K562 (cell line): ENCODE measurements at regions not wholly inside any gene's neighbourhood (a gene's known extent, or its start where the extent isn't known, plus 50 kb on each side); places are given as distances from the start of the nearest gene placed in this dataset.

Source experiments
- ATAC-seq: fragments of 200-7000 bp; cut with Tn5 transposase; 3 replicates; pipeline ENCODE4 v1.9.1; 2020; ENCODE audit warnings: moderate library complexity
- BruUV-seq: library from RNA; stranded (reverse); fragments of 400-500 nt; replicated peaks from 2 replicates; lab custom pipeline; 2021; lab: Mats Ljungman, UMichigan
- CTCF ChIA-PET: fragments of 300-600 bp; formaldehyde crosslinking; extraction: SDS; loops from one replicate; lab custom pipeline; 2021; ENCODE audit warnings: low intra/inter-chr PET ratio; lab: Yijun Ruan, JAX
- POLR2A ChIA-PET: fragments of 300-600, 350-650 bp; sonication (Branson Sonifier 250); formaldehyde crosslinking; extraction: SDS; loops from one replicate; lab custom pipeline; 2021; ENCODE audit warnings: antibody characterized with exemption, inconsistent platforms; lab: Yijun Ruan, JAX
- DNase-seq, 4 experiments: peaks; one replicate each; pipeline versions ENCODE4 v3.0.0 to v3.0.0-alpha.2; 2011 to 2018; ENCODE audit warnings: low spot score in 3 of 4, mixed read lengths in 3 of 4; ENCODE audit errors: extremely low read depth in 1 of 4
- FAIRE-seq: peaks from 2 replicates; lab custom pipeline; 2011; peaks lifted over from hg19 to GRCh38; lab: Jason Lieb, UNC
- H2AFZ ChIP-seq: 2 replicates; pipeline ENCODE4 v1.6.0; 2011; ENCODE audit warnings: low read depth, low read length, control low read depth, inconsistent platforms
- H3K27ac ChIP-seq: fragments of 200-600 bp; 3 replicates; pipeline ENCODE4 v1.8.0; 2011; ENCODE audit warnings: low read depth, mild to moderate bottlenecking, control low read depth, inconsistent platforms, low read length, moderate library complexity, mixed read lengths; ENCODE audit errors: extremely low read depth
- H3K27me3 ChIP-seq, 2 experiments: fragments of 300-600 bp in 1 of 2; 2 replicates in 1 of 2; 3 replicates in 1 of 2; pipeline versions ENCODE4 v1.6.0 to v1.8.0; 2011; ENCODE audit warnings: inconsistent platforms in 2 of 2, low read length in 2 of 2, mild to moderate bottlenecking in 1 of 2, mixed read lengths in 1 of 2, moderate library complexity in 1 of 2; ENCODE audit not compliant: control insufficient read depth in 2 of 2, insufficient read depth in 2 of 2
- H3K36me3 ChIP-seq: fragments of 300-600 bp; 3 replicates; pipeline ENCODE4 v1.8.0; 2011; ENCODE audit warnings: mild to moderate bottlenecking, low read length, inconsistent platforms; ENCODE audit not compliant: control insufficient read depth, insufficient read depth
- H3K4me1 ChIP-seq, 2 experiments: fragments of 200-600 bp in 1 of 2; replicated peaks in 1 of 2; 2 replicates in 1 of 2; 3 replicates in 1 of 2; pipeline versions ENCODE4 v1.5.1 to v1.8.0; 2011; ENCODE audit warnings: inconsistent platforms in 2 of 2, low read length in 2 of 2, mild to moderate bottlenecking in 1 of 2, mixed read lengths in 1 of 2, moderate library complexity in 1 of 2; ENCODE audit not compliant: control insufficient read depth in 2 of 2, insufficient read depth in 2 of 2
- H3K4me2 ChIP-seq: 2 replicates; pipeline ENCODE4 v1.6.1; 2011; ENCODE audit warnings: low read length, control low read depth, inconsistent platforms, mixed read lengths; ENCODE audit not compliant: insufficient read depth
- H3K4me3 ChIP-seq: fragments of 200-600 bp; sonication (generic), shearing (Covaris generic); 2 replicates; pipeline ENCODE4 v1.5.1; 2016; ENCODE audit warnings: control low read depth, inconsistent platforms
- H3K79me2 ChIP-seq: fragments of 200-600 bp; 3 replicates; pipeline ENCODE4 v1.8.0; 2011; ENCODE audit warnings: low read length, inconsistent platforms; ENCODE audit not compliant: control insufficient read depth, insufficient read depth
- H3K9ac ChIP-seq, 2 experiments: 2 replicates each; pipeline versions ENCODE4 v1.6.0 to v1.6.1; 2011; ENCODE audit warnings: low read depth in 2 of 2, low read length in 2 of 2, control low read depth in 1 of 2, inconsistent platforms in 1 of 2, mild to moderate bottlenecking in 1 of 2, mixed read lengths in 1 of 2; ENCODE audit not compliant: insufficient read depth in 1 of 2
- H3K9me1 ChIP-seq: one replicate; pipeline ENCODE4 v1.6.0; 2011; ENCODE audit warnings: inconsistent platforms, mild to moderate bottlenecking, low read length, moderate library complexity; ENCODE audit not compliant: control insufficient read depth, insufficient read depth
- H3K9me3 ChIP-seq: replicated peaks from 2 replicates; pipeline ENCODE4 v1.5.1; 2011; ENCODE audit warnings: low read depth, low read length, inconsistent platforms; ENCODE audit not compliant: control insufficient read depth, insufficient read depth
- H4K20me1 ChIP-seq: replicated peaks from 2 replicates; pipeline ENCODE4 v1.6.1; 2011; ENCODE audit warnings: low read length, inconsistent platforms, mixed read lengths; ENCODE audit not compliant: control insufficient read depth, insufficient read depth
- KAT8 ChIP-seq: fragments of 450-650 bp; IDR thresholded peaks from 2 replicates; pipeline ENCODE4 v1.6.1; 2016; ENCODE audit warnings: low read depth, mild to moderate bottlenecking
- POU5F1 ChIP-seq: fragments of 150-350 bp; IDR thresholded peaks from 2 replicates; pipeline ENCODE4 v1.6.1; 2014; ENCODE audit warnings: borderline replicate concordance, low read length, low read depth, mild to moderate bottlenecking; ENCODE audit not compliant: partially characterized antibody
- TCF3 ChIP-seq: sonication (generic); formaldehyde crosslinking; IDR thresholded peaks from 2 replicates; pipeline ENCODE4 v1.4.0; 2020; ENCODE audit warnings: mild to moderate bottlenecking, missing genetic modification reagents
- TGIF2 ChIP-seq: sonication (generic); formaldehyde crosslinking; IDR thresholded peaks from 2 replicates; pipeline ENCODE4 v1.8.1; 2022; ENCODE audit warnings: mild to moderate bottlenecking, missing genetic modification reagents, moderate library complexity
- THRB ChIP-seq: fragments of 450-650 bp; formaldehyde crosslinking; conservative IDR thresholded peaks from 2 replicates; pipeline ENCODE4 v1.4.0; 2022; ENCODE audit warnings: mild to moderate bottlenecking, missing genetic modification characterization
- ZBTB40 ChIP-seq, 2 experiments: fragments of 450-650 bp in 1 of 2; sonication (generic) in 1 of 2; formaldehyde crosslinking in 1 of 2; IDR thresholded peaks; 2 replicates each; pipeline versions ENCODE4 v1.7.1 to v1.9.0; 2016 to 2022; ENCODE audit warnings: inconsistent platforms in 1 of 2, mild to moderate bottlenecking in 1 of 2, missing genetic modification reagents in 1 of 2
- ZNF175 ChIP-seq: fragments of 200-800 bp; sonication (Bioruptor generic); IDR thresholded peaks from 2 replicates; pipeline ENCODE4 v1.6.1; 2016; ENCODE audit warnings: low read depth, mild to moderate bottlenecking, missing genetic modification characterization, missing compliant biosample characterization
- WGBS: fragments of 100-300 bp; shearing (Covaris generic); methylation state at CpG from one replicate; pipeline ENCODE4 v1.1.6; 2016; ENCODE audit warnings: low coverage, mixed read lengths; ENCODE audit not compliant: insufficient coverage; ENCODE audit errors: missing lambda C conversion rate; 5-methylcytosine and 5-hydroxymethylcytosine counted together
- in situ Hi-C: fragments of 300-500 bp; cut with MboI; formaldehyde crosslinking; loops from 4 replicates; pipeline ENCODE4 v1.15.0; 2018; ENCODE audit warnings: inconsistent platforms, mixed read lengths
- intact Hi-C: fragments of 100-400 bp; cut with micrococcal nuclease; formaldehyde crosslinking; loops from 2 replicates; pipeline ENCODE4 v1.14.2; 2022

GRCh38 chr9:107149756-107150155, 133.3 kb upstream of the RAD23B start:
- H2AFZ ChIP-seq: no peak overlapping the region
- ChIA-PET CTCF (interaction anchor here (0.6 kb wide), 2 partner anchors 8 to 49 kb away, joined by 3 to 8 read pairs; no protein-coding TSS in a partner anchor), POLR2A (interaction anchor here (1.4 kb wide), 1 partner anchor 9 kb away, joined by 3 read pairs; no protein-coding TSS in a partner anchor)
- no peak overlapping the region for H3K9ac ChIP-seq
- H4K20me1 ChIP-seq: no peaks in the 10 kb centered on the region
- H3K9me1 ChIP-seq: no peaks in the 10 kb centered on the region
- no peaks in the 10 kb centered on the region for H3K27me3 ChIP-seq
- no peak for ATAC-seq
- FAIRE-seq: no peak
- H3K4me1 ChIP-seq: no peaks in the 10 kb centered on the region
- no peaks in the 10 kb centered on the region for H3K9me3 ChIP-seq
- no peak overlapping the region for H3K27ac ChIP-seq
- no peak overlapping the region for H3K4me3 ChIP-seq
- no peaks in the 10 kb centered on the region for H3K36me3 ChIP-seq
- 0% methylated on average over 2 of the region's 2 CpGs for WGBS
- DNase-seq: no peak
- intact Hi-C loops: no loop called here
- BruUV-seq: no TSS peak
- H3K4me2 ChIP-seq: no peak overlapping the region
- in situ Hi-C loops: loop anchor here (25.0 kb wide), 1 partner anchor 1262 kb away; no protein-coding TSS in a partner anchor
- H3K79me2 ChIP-seq: no peaks in the 10 kb centered on the region
- TF ChIP-seq KAT8: no peak
- no peak for TF ChIP-seq THRB (CRISPR knock-in tag)
- TF ChIP-seq TCF3 (CRISPR knock-in tag): no peak
- TF ChIP-seq TGIF2 (CRISPR knock-in tag): no peak
- TF ChIP-seq ZBTB40 (IDR thresholded peaks at IDR 0.05): no peak
- TF ChIP-seq ZBTB40 (CRISPR knock-in tag; IDR thresholded peaks at IDR 0.05): no peak
- TF ChIP-seq POU5F1: no peak
- TF ChIP-seq ZNF175 (CRISPR knock-in tag): no peak
